ENCODE measurements at regions not wholly inside any gene's neighbourhood (a gene's known extent, or its start where the extent isn't known, plus 50 kb on each side); places are given as distances from the start of the nearest gene placed in this dataset.
"Not testable (repeated sequence)": the region's sequence is repeated elsewhere in the genome, so short reads cannot be mapped to it uniquely, and the experiment has no call there.

DNA sequence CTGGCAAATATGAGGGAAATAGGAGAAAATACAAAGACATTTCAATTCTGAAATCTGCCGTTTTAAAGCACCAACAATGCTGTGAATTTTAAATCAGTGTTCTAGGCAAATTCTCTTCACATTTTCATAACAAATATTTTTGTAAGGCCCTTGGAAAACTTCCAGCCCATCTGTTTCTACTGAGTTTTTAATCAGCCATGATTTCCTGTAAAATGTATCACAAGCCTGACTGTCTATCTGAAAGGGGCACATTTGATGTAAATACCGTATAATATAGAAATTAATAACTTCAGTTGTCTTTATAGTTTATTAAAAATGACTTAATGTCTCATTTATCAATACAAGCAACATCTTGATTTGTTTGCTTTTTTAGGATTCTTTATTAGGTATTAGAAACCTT, 454.7 kb downstream of the PYDC2 start:
- no peaks in the 10 kb centered on the region for H3K36me3 Mint-ChIP-seq (ENCODE audit: low read depth)
- no peak for ATAC-seq (ENCODE audit: poor library complexity)
- no peak for TF ChIP-seq CTCF (IDR thresholded peaks at IDR 0.05)
- no peak overlapping the region for H3K27ac ChIP-seq (ENCODE audit: low read depth in 1 of 2, low read length in 2 of 2)
- H3K4me1 ChIP-seq (ENCODE audit: insufficient read depth, low read length) = no peaks in the 10 kb centered on the region
- no peaks in the 10 kb centered on the region for H3K4me1 Mint-ChIP-seq (ENCODE audit: low read depth)
- H3K27me3 Mint-ChIP-seq = no peaks in the 10 kb centered on the region
- intact Hi-C loops (cut with DNase I, micrococcal nuclease) = no loop called here
- no peaks in the 10 kb centered on the region for H3K27me3 ChIP-seq (ENCODE audit: control insufficient read depth in 1 of 2, insufficient read depth in 2 of 2, low read length in 2 of 2)
- no peak overlapping the region for H3K27ac Mint-ChIP-seq
- no peaks in the 10 kb centered on the region for H3K36me3 ChIP-seq (ENCODE audit: insufficient read depth, low read length)
- no peak for DNase-seq
- H3K9me3 ChIP-seq (ENCODE audit: control insufficient read depth in 1 of 2, insufficient read depth in 1 of 2, low read length in 2 of 2) = peaks cover 0 to 11% of the 10 kb centered on the region in 2 experiments
- ChIA-PET CTCF (no interaction called here), POLR2A (no interaction called here)
- H3K4me3 Mint-ChIP-seq = no peak overlapping the region
- peaks cover 5% of the 10 kb centered on the region for H3K9me3 Mint-ChIP-seq
- H3K4me3 ChIP-seq (ENCODE audit: low read length) = no peak overlapping the region

GRCh38 chr3:191919491-191920026, 458.6 kb downstream of the PYDC2 start:
- ChIA-PET POLR2A (no interaction called here), CTCF (no interaction called here)
- H3K36me3 ChIP-seq (ENCODE audit: insufficient read depth, low read length) = no peaks in the 10 kb centered on the region
- Mint-ChIP-seq H3K27me3 (no peaks in the 10 kb centered on the region), H3K9me3 (peaks cover 2% of the 10 kb centered on the region), H3K4me1 (ENCODE audit: low read depth) (no peaks in the 10 kb centered on the region), H3K4me3 (no peak overlapping the region), H3K36me3 (ENCODE audit: low read depth) (no peaks in the 10 kb centered on the region), H3K27ac (no peak overlapping the region)
- peaks cover 0 to 11% of the 10 kb centered on the region in 2 experiments for H3K9me3 ChIP-seq (ENCODE audit: control insufficient read depth in 1 of 2, insufficient read depth in 1 of 2, low read length in 2 of 2)
- ATAC-seq (ENCODE audit: poor library complexity) (no peak), DNase-seq (no peak)
- no peak overlapping the region for H3K27ac ChIP-seq (ENCODE audit: low read depth in 1 of 2, low read length in 2 of 2)
- no peak for TF ChIP-seq CTCF (IDR thresholded peaks at IDR 0.05)
- H3K4me3 ChIP-seq (ENCODE audit: low read length) = no peak overlapping the region
- intact Hi-C loops (cut with DNase I, micrococcal nuclease) = no loop called here
- no peaks in the 10 kb centered on the region for H3K4me1 ChIP-seq (ENCODE audit: insufficient read depth, low read length)
- no peaks in the 10 kb centered on the region for H3K27me3 ChIP-seq (ENCODE audit: control insufficient read depth in 1 of 2, insufficient read depth in 2 of 2, low read length in 2 of 2)

- ChIA-PET CTCF (no interaction called here), POLR2A (no interaction called here)
- Histone ChIP-seq H3K4me3 (ENCODE audit: low read length) (no peak overlapping the region), H3K27me3 (ENCODE audit: control insufficient read depth in 1 of 2, insufficient read depth in 2 of 2, low read length in 2 of 2) (no peaks in the 10 kb centered on the region), H3K27ac (ENCODE audit: low read depth in 1 of 2, low read length in 2 of 2) (no peak overlapping the region), H3K9me3 (ENCODE audit: control insufficient read depth in 1 of 2, insufficient read depth in 1 of 2, low read length in 2 of 2) (peaks cover 0 to 11% of the 10 kb centered on the region in 2 experiments), H3K36me3 (ENCODE audit: insufficient read depth, low read length) (no peaks in the 10 kb centered on the region), H3K4me1 (ENCODE audit: insufficient read depth, low read length) (no peaks in the 10 kb centered on the region)
- no peak overlapping the region for H3K27ac Mint-ChIP-seq
- H3K4me3 Mint-ChIP-seq = no peak overlapping the region
- ATAC-seq (ENCODE audit: poor library complexity) (no peak), DNase-seq (no peak)
- TF ChIP-seq CTCF (IDR thresholded peaks at IDR 0.05) = no peak
- H3K27me3 Mint-ChIP-seq = no peaks in the 10 kb centered on the region
- no peaks in the 10 kb centered on the region for H3K36me3 Mint-ChIP-seq (ENCODE audit: low read depth)
- H3K4me1 Mint-ChIP-seq (ENCODE audit: low read depth) = no peaks in the 10 kb centered on the region
- H3K9me3 Mint-ChIP-seq = peaks cover 2% of the 10 kb centered on the region
- intact Hi-C loops (cut with DNase I, micrococcal nuclease) = no loop called here
Observed at GRCh38 chr3:191922570-191922969, 461.6 kb downstream of the PYDC2 start.

DNA sequence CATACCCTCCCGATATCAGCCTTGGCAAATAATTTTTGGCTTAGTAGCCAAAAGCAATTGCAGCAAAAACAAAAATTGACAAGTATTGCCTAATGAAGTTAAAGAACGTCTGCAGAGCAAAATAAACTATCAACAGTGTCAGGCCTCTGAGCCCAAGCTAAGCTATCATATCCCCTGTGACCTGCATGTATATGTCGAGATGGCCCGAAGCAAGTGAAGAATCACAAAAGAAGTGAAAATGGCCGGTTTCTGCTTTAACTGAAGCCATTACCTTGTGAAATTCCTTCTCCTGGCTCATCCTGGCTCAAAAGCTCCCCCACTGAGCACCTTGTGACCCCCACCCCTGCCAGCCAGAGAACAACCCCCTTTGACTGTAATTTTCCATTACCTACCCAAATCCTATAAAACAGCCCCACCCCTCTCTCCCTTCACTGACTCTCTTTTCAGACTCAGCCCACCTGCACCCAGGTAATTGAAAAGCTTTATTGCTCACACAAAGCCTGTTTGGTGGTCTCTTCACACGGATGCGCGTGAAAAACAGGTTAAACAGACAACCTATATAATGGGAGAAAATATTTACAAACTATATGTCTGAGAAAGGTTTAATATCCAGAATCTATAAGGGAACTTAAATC, 466.3 kb downstream of the PYDC2 start:
- DNase-seq; CTCF ChIA-PET; H3K4me1 ChIP-seq (ENCODE audit: insufficient read depth, low read length); ATAC-seq (ENCODE audit: poor library complexity); H3K4me3 ChIP-seq (ENCODE audit: low read length); H3K9me3 ChIP-seq (ENCODE audit: control insufficient read depth in 1 of 2, insufficient read depth in 1 of 2, low read length in 2 of 2); H3K9me3 Mint-ChIP-seq; H3K36me3 Mint-ChIP-seq (ENCODE audit: low read depth); H3K27ac ChIP-seq (ENCODE audit: low read depth in 1 of 2, low read length in 2 of 2); H3K4me3 Mint-ChIP-seq; intact Hi-C loops (cut with DNase I, micrococcal nuclease); H3K27me3 ChIP-seq (ENCODE audit: control insufficient read depth in 1 of 2, insufficient read depth in 2 of 2, low read length in 2 of 2); H3K4me1 Mint-ChIP-seq (ENCODE audit: low read depth); H3K36me3 ChIP-seq (ENCODE audit: insufficient read depth, low read length); POLR2A ChIA-PET; H3K27ac Mint-ChIP-seq; H3K27me3 Mint-ChIP-seq: not testable (repeated sequence)

DNA sequence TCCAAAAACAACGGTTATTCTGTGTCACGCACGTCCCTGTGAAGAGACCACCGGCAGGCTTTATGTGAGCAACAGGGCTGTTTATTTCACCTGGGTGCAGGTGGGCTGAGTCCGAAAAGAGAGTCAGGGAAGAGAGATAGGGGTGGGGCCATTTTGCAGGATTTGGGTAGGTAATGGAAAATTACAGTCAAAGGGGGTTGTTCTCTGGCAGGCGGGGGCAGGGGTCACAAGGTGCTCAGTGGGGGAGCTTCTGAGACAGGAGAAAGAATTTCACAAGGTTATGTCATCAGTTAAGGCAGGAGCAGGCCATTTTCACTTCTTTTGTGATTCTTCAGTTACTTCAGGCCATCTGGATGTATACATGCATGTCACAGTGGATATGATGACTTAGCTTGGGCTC, 467.0 kb downstream of the PYDC2 start:
- H3K4me3 ChIP-seq (ENCODE audit: low read length); H3K9me3 ChIP-seq (ENCODE audit: control insufficient read depth in 1 of 2, insufficient read depth in 1 of 2, low read length in 2 of 2); H3K27ac Mint-ChIP-seq; H3K4me3 Mint-ChIP-seq; H3K4me1 ChIP-seq (ENCODE audit: insufficient read depth, low read length); ATAC-seq (ENCODE audit: poor library complexity); CTCF ChIA-PET; H3K27me3 ChIP-seq (ENCODE audit: control insufficient read depth in 1 of 2, insufficient read depth in 2 of 2, low read length in 2 of 2); H3K36me3 Mint-ChIP-seq (ENCODE audit: low read depth); H3K27ac ChIP-seq (ENCODE audit: low read depth in 1 of 2, low read length in 2 of 2); DNase-seq; H3K36me3 ChIP-seq (ENCODE audit: insufficient read depth, low read length); H3K9me3 Mint-ChIP-seq; POLR2A ChIA-PET; H3K4me1 Mint-ChIP-seq (ENCODE audit: low read depth); H3K27me3 Mint-ChIP-seq; intact Hi-C loops (cut with DNase I, micrococcal nuclease): not testable (repeated sequence)
